ENCODE measurements at regions not wholly inside any gene's neighbourhood (a gene's known extent, or its start where the extent isn't known, plus 50 kb on each side); places are given as distances from the start of the nearest gene placed in this dataset.
A peak's percentile ranks its signal among the peaks of the same experiment; 100 is the strongest.

DNA sequence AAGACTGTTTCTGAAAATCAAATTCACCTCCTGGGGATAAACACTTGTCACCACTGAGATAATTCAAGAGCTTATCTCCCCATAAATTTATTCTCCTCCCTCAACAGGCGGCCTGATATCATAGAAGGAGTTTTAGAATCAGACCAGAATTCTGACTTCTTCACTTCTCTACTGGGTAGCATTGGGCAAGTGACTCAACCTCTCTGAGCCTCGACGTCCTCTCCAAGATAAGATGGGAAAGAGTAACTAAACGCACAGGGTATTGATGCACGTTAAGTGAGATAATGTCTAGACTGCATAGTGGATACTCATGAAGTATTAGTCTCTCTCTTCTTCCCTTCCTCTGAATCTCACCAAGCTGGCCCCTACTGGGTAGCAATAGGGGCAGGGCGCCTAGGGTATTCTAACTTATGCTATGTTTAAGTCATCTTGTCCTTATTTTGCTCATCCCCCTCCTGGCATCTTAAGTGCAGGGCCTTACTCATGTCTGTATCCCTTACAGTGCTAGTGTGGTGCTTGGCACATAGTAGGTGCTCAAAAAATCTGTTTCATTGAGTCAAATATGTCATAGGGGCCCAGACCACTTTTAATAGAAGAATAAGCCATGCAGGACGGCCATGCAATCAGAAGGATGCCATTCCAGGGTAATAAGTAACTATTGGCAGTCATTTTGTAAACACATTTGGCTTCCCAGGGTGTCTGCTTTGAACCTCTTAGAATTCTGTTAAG lies 476.4 kb upstream of the CCL2 start:
- Histone ChIP-seq H3K4me1 (no peaks in the 10 kb centered on the region), H3K4me3 (no peak overlapping the region), H3K27me3 (peaks cover 0 to 11% (median 0%) of the 10 kb centered on the region in 3 donors), H3K36me3 (no peaks in the 10 kb centered on the region), H3K27ac (no peak overlapping the region), H3K9me3 (no peaks in the 10 kb centered on the region)
- DNase-seq: no peak
- TF ChIP-seq CTCF (IDR thresholded peaks at IDR 0.05) (no peak), EP300 (IDR thresholded peaks at IDR 0.05) (no peak), POLR2AphosphoS5 (IDR thresholded peaks at IDR 0.05) (no peak), POLR2A (IDR thresholded peaks at IDR 0.05) (no peak)
- intact Hi-C loops (cut with DNase I): no loop called here
- WGBS, 2 donors: 72 to 78% methylated on average over 7 of the region's 7 CpGs

DNA sequence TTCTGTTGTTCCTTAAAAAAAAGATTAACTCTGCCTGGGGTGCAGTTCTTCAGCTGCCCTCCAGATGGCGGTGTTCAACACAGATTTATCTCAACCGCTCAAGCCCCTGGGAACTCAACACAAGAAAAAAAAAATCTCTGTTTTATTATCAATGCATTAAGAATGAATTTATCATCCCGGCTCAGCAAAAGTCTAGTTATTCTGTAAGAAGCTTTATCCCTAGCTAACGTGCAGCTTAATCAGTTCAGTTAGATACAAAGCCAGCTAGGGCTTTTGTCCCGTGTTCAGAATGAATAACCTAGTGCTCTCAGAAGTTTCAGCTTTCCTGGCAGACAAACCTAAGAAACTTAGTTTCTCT lies 475.9 kb upstream of the CCL2 start:
- Histone ChIP-seq H3K4me1 (no peaks in the 10 kb centered on the region), H3K27ac (no peak overlapping the region), H3K36me3 (no peaks in the 10 kb centered on the region), H3K27me3 (peaks cover 0 to 11% (median 0%) of the 10 kb centered on the region in 3 donors), H3K4me3 (no peak overlapping the region), H3K9me3 (no peaks in the 10 kb centered on the region)
- WGBS, 2 donors: 7 to 9% methylated on average over 5 of the region's 5 CpGs
- DNase-seq: no peak
- TF ChIP-seq POLR2AphosphoS5 (IDR thresholded peaks at IDR 0.05) (no peak), POLR2A (IDR thresholded peaks at IDR 0.05) (no peak), CTCF (IDR thresholded peaks at IDR 0.05) (peak; percentile 27 to 97 (median 77)), EP300 (IDR thresholded peaks at IDR 0.05) (no peak)
- intact Hi-C loops (cut with DNase I): no loop called here

DNA sequence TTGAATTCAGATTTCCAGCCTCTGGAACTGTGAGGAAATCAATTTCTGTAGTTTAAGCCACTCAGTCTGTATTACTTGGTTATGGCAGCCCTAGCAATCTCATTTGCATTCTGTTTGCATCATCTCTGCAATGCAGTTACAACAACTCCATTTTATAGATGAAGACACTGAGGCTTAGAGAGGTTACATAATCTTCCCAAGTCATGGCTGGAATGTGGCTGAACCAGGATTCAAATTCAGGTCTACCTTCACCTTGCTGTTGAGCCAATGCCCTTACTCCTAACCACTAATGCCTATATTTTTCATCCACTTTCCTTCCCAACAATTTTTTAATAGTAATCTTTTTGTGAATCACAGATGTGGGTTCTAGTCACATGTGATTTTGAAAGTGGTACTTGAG lies 469.8 kb upstream of the CCL2 start:
- no peak overlapping the region for H3K27ac ChIP-seq
- peaks cover 0 to 11% (median 0%) of the 10 kb centered on the region in 3 donors for H3K27me3 ChIP-seq
- intact Hi-C loops (cut with DNase I): no loop called here

DNA sequence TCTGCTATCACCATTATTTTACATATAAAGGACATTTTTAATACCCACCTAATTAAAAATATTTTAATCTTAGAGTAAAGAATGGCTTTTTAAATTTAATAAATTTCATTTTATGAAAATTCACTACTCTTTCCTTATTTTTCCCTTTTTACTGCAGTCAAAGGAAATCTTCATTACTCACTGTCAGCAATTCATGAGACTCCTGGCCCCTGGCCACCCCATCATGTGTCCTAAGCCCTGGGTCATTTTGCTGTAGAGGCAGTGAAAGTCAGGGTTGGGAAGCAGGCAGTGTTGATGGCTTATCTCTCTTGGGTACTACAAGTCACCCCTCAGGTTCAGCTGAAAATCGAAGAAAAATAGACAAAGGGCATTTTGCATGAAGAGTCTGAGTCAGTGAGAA lies 468.6 kb upstream of the CCL2 start:
- Histone ChIP-seq H3K27ac (no peak overlapping the region), H3K27me3 (peaks cover 0 to 2% (median 0%) of the 10 kb centered on the region in 3 donors), H3K36me3 (no peaks in the 10 kb centered on the region), H3K9me3 (no peaks in the 10 kb centered on the region), H3K4me1 (no peaks in the 10 kb centered on the region), H3K4me3 (no peak overlapping the region)
- no peak for TF ChIP-seq POLR2A (IDR thresholded peaks at IDR 0.05)
- no peak for TF ChIP-seq EP300 (IDR thresholded peaks at IDR 0.05)
- no peak for TF ChIP-seq POLR2AphosphoS5 (IDR thresholded peaks at IDR 0.05)
- TF ChIP-seq CTCF (IDR thresholded peaks at IDR 0.05): no peak
- intact Hi-C loops (cut with DNase I): no loop called here
- 42 to 74% methylated on average over 1 of the region's 1 CpG for WGBS, 2 donors
- no peak for DNase-seq

More for the DNA sequence above, 469.8 kb upstream of the CCL2 start:
- no peak overlapping the region for H3K4me3 ChIP-seq
- H3K36me3 ChIP-seq: no peaks in the 10 kb centered on the region
- TF ChIP-seq EP300 (IDR thresholded peaks at IDR 0.05): no peak
- no peak for TF ChIP-seq CTCF (IDR thresholded peaks at IDR 0.05)
- TF ChIP-seq POLR2A (IDR thresholded peaks at IDR 0.05): no peak
- no peak for TF ChIP-seq POLR2AphosphoS5 (IDR thresholded peaks at IDR 0.05)
- H3K4me1 ChIP-seq: no peaks in the 10 kb centered on the region
- no peak for DNase-seq
- no peaks in the 10 kb centered on the region for H3K9me3 ChIP-seq

GRCh38 chr17:33789658-33790057 lies 465.4 kb upstream of the CCL2 start:
- no peak for DNase-seq
- no peaks in the 10 kb centered on the region for H3K27me3 ChIP-seq
- H3K9me3 ChIP-seq: no peaks in the 10 kb centered on the region
- intact Hi-C loops (cut with DNase I): no loop called here
- H3K27ac ChIP-seq: no peak overlapping the region
- H3K36me3 ChIP-seq: no peaks in the 10 kb centered on the region
- TF ChIP-seq CTCF (IDR thresholded peaks at IDR 0.05) (no peak), POLR2A (IDR thresholded peaks at IDR 0.05) (no peak), POLR2AphosphoS5 (IDR thresholded peaks at IDR 0.05) (no peak), EP300 (IDR thresholded peaks at IDR 0.05) (no peak)
- no peaks in the 10 kb centered on the region for H3K4me1 ChIP-seq
- H3K4me3 ChIP-seq: no peak overlapping the region
- WGBS, 2 donors: 57 to 73% methylated on average over 2 of the region's 2 CpGs
